Fibroblast of the conjunctiva (primary cell): ENCODE measurements at regions not wholly inside any gene's neighbourhood (a gene's known extent, or its start where the extent isn't known, plus 50 kb on each side); places are given as distances from the start of the nearest gene placed in this dataset.
A peak's percentile ranks its signal among the peaks of the same experiment; 100 is the strongest.
"Not testable (repeated sequence)": the region's sequence is repeated elsewhere in the genome, so short reads cannot be mapped to it uniquely, and the experiment has no call there.

ENCODE experiments used
- DNase-seq: peaks from one replicate; pipeline ENCODE4 v3.0.0-alpha.2; 2010; ENCODE audit warnings: low read depth

GRCh38 chr16:58828901-58829545 is 94.9 kb upstream of the GOT2 start:
- no peak for DNase-seq

DNA sequence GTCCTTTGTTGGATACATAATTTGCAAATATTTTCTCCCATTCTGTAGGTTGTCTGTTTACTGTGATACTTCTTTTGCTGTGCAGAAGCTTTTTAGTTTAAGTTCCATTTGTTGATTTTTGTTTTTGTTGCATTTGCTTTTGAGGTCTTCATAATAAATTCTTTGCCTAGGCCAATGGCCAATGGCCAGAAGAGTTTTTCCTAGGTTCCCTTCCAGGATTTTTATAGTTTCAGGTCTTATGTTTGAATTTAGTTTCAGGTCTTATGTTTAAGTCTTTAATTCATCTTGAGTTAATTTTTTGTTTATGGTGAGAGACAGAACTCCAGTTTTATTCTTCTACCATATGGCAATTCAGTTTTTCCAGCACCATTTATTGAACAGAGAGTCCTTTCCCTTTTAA is 90.1 kb upstream of the GOT2 start:
- DNase-seq = no peak

GRCh38 chr16:58821886-58822285 is 87.8 kb upstream of the GOT2 start:
- DNase-seq = no peak

DNA sequence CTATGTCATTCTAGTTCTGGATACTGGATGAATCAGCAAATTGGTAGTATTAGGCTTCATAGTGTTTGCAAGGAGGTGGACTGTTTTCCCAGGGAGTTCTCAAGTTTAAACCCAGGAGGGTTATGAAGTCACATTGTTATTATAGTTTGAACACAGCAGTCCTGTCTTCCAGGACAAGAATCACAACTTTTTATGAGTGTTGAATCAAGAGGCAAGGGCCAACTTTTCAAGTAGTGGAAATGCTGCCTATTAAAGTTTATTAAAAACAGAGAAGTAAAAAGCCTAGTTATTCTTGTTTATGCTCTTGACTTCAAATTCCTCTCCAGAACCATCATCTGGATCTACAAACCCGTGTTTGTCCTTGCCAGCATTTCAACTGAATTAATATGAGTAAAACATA is 86.3 kb upstream of the GOT2 start:
- DNase-seq = no peak

GRCh38 chr16:58815181-58815888 is 81.2 kb upstream of the GOT2 start:
- DNase-seq = no peak

DNA sequence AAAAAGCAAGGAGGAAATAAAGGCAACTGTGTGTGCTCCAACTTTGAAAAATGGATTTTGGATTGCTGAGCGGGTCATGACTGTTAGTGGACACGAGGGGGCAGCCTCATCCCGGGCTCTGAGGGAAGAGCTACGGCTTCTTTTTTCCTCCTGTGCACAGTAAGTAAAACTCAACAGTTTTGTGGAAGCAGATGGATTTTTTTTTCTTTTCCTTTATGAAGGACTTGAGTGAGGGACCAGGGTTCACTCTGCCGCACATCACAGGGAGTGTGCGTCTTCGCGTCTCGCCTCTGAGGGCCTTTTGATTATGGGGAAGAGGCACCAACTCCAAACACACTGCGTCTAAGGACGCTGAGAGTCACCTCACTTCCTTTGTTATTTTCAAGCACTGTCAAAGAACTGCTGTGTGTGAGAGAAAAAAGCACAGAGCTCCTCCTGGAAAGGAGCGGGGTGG is 80.3 kb upstream of the GOT2 start:
- peak; percentile 14 for DNase-seq

GRCh38 chr16:58809213-58809612 is 75.1 kb upstream of the GOT2 start:
- DNase-seq = no peak

DNA sequence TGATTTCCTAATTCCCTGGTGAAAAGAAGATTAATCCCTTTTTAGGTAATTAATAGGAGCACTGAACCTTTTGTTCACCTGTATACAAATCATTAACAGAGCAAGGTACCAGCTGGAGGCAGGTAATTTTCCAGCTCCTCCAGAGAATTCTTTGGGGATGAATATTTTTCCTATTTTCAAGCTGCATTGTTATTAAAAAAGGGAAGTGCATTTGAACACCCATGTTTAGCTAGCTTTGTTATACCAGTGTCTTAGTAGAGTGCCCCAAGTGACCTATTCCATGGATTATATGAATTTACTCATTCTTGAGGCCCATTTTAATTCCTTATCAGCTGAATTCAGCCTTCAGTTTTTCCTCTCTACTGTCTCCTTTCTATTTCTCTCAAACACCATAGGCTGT is 73.2 kb upstream of the GOT2 start:
- no peak for DNase-seq

GRCh38 chr16:58801838-58802237 is 67.7 kb upstream of the GOT2 start:
- DNase-seq = no peak

- DNase-seq = no peak
These were observed 63.2 kb upstream of the GOT2 start for GRCh38 chr16:58797137-58797801.

DNA sequence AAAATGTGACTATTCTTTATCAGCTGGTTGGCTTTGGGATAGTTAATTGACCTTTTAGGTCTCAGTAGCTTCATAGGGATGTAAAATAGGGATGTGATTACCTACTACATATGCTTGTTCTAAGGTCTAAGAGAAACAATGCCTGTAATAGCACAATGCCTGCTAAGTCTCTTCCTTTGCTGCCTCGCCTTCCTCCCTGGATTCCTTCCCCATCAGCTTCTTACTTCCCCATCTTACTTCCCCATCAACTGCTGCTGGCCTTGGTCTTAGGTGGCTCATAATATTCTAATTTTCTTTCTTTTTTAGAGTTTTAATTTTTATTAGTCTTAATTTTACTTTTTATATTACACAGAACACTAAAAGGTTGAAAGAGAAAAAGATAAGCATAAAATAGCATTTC is 59.2 kb upstream of the GOT2 start:
- DNase-seq = no peak

GRCh38 chr16:58792188-58792587 is 58.1 kb upstream of the GOT2 start:
- no peak for DNase-seq

GRCh38 chr16:58790816-58791557 is 56.9 kb upstream of the GOT2 start:
- DNase-seq = not testable (repeated sequence)

DNA sequence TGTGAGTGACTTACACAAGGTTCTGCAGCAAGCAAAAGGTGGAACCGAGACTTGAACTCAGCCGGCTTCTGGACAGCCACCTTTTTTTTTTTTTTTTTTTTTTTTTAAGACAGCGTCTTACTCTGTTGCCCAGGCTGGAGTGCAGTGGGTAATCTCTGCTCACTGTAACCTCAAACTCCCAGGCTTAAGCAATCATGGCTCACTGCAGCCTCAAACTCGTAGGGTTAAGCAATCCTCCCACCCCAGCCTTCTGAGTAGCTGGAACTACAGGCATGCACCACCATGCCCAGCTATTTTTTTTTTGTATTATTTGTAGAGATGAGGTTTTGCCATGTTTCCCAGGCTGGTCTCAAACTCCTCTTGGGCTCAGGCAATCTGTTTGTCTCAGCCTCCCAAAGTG is 55.2 kb upstream of the GOT2 start:
- no peak for DNase-seq
